HUES6 (cell line): ENCODE measurements at regions not wholly inside any gene's neighbourhood (a gene's known extent, or its start where the extent isn't known, plus 50 kb on each side); places are given as distances from the start of the nearest gene placed in this dataset.
"Not testable (repeated sequence)": the region's sequence is repeated elsewhere in the genome, so short reads cannot be mapped to it uniquely, and the experiment has no call there.

Experiments
- H3K27ac ChIP-seq: 2 replicates; pipeline ENCODE4 v1.7.0; 2013; ENCODE audit warnings: low read depth, mild to moderate bottlenecking, low read length, inconsistent platforms
- H3K27me3 ChIP-seq: 2 replicates; pipeline ENCODE4 v1.6.1; 2013; ENCODE audit warnings: low read length; ENCODE audit not compliant: control insufficient read depth, insufficient read depth
- H3K36me3 ChIP-seq: 2 replicates; pipeline ENCODE4 v1.6.1; 2013; ENCODE audit warnings: low read length; ENCODE audit not compliant: control insufficient read depth, insufficient read depth
- H3K4me1 ChIP-seq: 2 replicates; pipeline ENCODE4 v1.6.1; 2013; ENCODE audit warnings: low read length; ENCODE audit not compliant: control insufficient read depth, insufficient read depth
- H3K4me3 ChIP-seq: 2 replicates; pipeline ENCODE4 v1.5.1; 2013; ENCODE audit warnings: low read depth, low read length
- H3K9ac ChIP-seq: one replicate; pipeline ENCODE4 v1.6.1; 2013; ENCODE audit warnings: mild to moderate bottlenecking, low read length
- H3K9me3 ChIP-seq: 2 replicates; pipeline ENCODE4 v1.6.1; 2013; ENCODE audit warnings: low read depth, low read length; ENCODE audit not compliant: control insufficient read depth, insufficient read depth

- H3K27me3 ChIP-seq, H3K9ac ChIP-seq, H3K27ac ChIP-seq, H3K4me3 ChIP-seq, H3K9me3 ChIP-seq, H3K4me1 ChIP-seq, H3K36me3 ChIP-seq: not testable (repeated sequence)
Observed at GRCh38 chr9:67348562-67349423, 356.4 kb upstream of the SPATA31A3 start.

- H3K4me3 ChIP-seq, H3K36me3 ChIP-seq, H3K27me3 ChIP-seq, H3K9ac ChIP-seq, H3K27ac ChIP-seq, H3K9me3 ChIP-seq, H3K4me1 ChIP-seq: not testable (repeated sequence)
Observed at GRCh38 chr9:67348094-67348493, 355.7 kb upstream of the SPATA31A3 start.

DNA sequence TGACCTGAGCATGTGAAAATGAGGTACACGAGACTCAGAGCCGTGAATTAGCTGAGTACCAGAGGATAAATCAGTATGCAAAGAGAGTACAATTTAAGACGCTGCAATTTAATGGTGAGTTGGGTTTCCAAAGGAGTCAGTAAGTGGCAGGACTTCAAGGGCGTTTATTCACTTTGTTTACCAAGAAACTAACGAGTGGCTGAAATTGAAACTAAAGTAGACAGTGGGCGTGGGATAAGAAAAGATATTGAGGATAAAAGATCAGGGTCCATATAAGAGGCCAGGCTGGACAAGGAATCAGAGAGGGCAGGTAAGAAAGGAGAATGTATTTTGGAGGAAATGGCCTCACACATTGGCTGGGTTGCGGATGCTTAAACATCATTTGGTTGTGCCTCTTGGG lies 346.9 kb upstream of the SPATA31A3 start:
- H3K9me3 ChIP-seq, H3K27me3 ChIP-seq, H3K36me3 ChIP-seq, H3K9ac ChIP-seq, H3K4me3 ChIP-seq, H3K27ac ChIP-seq, H3K4me1 ChIP-seq: not testable (repeated sequence)

DNA sequence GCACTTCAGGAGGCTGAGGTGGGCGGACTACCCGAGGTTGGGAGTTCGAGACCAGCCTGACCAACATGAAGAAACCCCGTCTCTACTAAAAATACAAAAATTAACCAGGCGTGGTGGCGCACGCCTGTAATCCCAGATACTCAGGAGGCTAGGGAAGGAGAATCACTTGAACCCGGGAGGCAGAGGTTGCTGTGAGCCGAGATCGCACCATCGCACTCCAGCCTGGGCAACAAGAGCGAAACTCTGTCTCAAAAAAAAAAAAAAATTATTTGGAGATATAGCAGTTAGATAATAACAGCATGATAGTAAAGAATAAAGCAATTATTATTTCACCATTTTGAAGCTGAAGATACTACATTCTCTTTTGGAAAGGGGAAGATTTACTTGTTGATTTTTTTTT lies 345.9 kb upstream of the SPATA31A3 start:
- not testable (repeated sequence) for H3K36me3 ChIP-seq, H3K27ac ChIP-seq, H3K27me3 ChIP-seq, H3K9ac ChIP-seq, H3K4me3 ChIP-seq, H3K4me1 ChIP-seq, H3K9me3 ChIP-seq

DNA sequence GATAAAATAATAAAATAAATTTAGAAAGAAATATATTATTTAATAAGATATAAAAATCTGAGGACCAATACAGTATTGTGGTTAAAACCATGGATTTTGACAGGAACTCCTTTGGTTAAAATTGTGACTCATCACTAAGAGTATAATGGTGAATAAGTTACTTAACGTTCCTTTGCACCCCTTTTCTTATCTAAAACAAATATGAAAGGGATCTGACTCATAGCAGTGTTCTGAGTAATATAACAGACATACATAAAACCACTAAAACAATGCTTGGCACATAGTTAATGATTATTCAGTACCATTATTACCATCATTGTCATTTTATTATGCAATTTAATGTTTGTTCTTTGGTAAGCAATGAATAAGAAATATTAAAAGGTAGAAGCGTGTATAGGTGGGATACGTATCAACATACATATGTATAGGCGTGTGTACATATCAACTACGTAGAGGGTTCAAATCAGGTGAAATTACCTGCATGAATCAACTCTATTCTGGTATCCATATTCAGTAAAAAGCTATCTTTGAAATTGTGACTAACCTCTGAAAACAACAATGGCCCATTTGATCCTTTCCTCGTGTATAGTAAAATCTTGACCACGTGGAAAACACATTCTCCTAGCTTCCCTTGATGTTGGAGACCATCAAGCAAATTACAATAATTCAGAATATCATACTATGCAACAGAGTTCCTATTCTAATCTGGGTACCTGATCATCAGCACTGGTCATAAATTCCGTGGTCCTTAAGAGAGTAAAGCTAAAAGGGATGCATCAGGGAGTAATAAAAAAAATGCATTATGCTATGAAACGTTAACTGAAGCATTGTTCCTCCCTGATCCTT lies 342.6 kb upstream of the SPATA31A3 start:
- not testable (repeated sequence) for H3K27me3 ChIP-seq, H3K9me3 ChIP-seq, H3K9ac ChIP-seq, H3K4me1 ChIP-seq, H3K4me3 ChIP-seq, H3K27ac ChIP-seq, H3K36me3 ChIP-seq

GRCh38 chr9:67331634-67332033 lies 339.3 kb upstream of the SPATA31A3 start:
- H3K4me3 ChIP-seq, H3K27ac ChIP-seq, H3K9ac ChIP-seq, H3K27me3 ChIP-seq, H3K9me3 ChIP-seq, H3K4me1 ChIP-seq, H3K36me3 ChIP-seq: not testable (repeated sequence)

- H3K9ac ChIP-seq, H3K9me3 ChIP-seq, H3K4me1 ChIP-seq, H3K4me3 ChIP-seq, H3K36me3 ChIP-seq, H3K27ac ChIP-seq, H3K27me3 ChIP-seq: not testable (repeated sequence)
Observed at GRCh38 chr9:67313409-67313808, 321.1 kb upstream of the SPATA31A3 start.

DNA sequence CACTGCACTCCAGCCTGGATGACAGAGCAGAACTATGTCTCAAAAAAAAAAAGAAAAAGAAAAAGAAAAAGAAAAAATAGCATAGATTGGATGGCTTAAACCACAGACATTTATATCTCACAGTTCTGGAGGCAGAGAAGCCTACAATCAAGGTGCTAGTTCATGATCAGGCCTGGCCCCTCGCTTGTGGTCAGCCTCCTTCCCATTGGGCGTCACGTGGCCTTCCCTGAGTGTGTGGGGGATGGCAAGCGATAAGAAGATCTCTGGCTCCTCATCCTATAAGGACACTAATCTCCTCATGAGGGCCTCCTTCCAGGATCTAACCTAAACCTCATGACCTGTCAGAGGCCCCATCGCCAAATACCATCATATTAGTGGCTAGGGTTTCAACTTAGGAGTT lies 320.2 kb upstream of the SPATA31A3 start:
- not testable (repeated sequence) for H3K4me3 ChIP-seq, H3K9me3 ChIP-seq, H3K27ac ChIP-seq, H3K27me3 ChIP-seq, H3K4me1 ChIP-seq, H3K9ac ChIP-seq, H3K36me3 ChIP-seq

DNA sequence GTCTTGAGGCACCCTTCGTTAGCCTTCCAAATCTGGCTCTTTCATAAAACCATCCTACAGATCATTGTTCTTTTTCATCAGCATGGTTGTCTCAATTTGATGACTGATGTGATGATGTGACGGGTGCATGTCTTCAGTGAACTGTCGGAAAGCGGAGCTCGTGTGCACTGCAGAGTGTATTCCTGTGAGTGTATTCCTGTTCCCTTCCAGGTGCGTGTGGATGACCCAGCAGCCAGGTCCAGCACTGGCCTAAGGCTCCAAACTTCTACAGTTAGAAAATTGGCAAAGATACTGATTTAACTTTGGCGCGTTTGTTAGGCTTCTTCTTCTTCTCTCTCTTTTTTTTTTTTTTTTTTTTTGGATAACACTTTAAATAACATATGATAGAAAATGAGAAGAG lies 314.8 kb upstream of the SPATA31A3 start:
- H3K36me3 ChIP-seq, H3K27ac ChIP-seq, H3K27me3 ChIP-seq, H3K9me3 ChIP-seq, H3K4me1 ChIP-seq, H3K4me3 ChIP-seq, H3K9ac ChIP-seq: not testable (repeated sequence)

DNA sequence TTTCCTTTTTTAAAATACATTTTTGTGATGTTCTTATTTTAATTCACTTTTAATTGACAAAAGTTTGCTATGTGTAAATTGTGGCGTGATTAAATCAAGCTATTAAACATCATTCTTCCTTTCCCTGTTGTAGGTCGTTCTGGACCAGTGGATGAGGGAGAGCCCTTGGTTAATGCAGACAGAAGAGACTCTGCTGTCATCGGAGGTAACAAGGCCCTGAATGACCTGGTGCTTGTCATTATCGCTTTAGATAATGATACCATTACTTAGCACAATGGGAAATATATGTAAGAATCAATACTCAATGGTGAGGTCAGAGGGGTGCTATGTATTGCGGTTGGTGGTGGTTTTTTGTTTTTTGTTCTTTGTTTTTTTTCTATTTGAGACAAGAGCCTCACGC lies 296.4 kb upstream of the SPATA31A3 start:
- H3K36me3 ChIP-seq, H3K4me1 ChIP-seq, H3K27ac ChIP-seq, H3K9me3 ChIP-seq, H3K27me3 ChIP-seq, H3K9ac ChIP-seq, H3K4me3 ChIP-seq: not testable (repeated sequence)

GRCh38 chr9:67288117-67288735 lies 295.9 kb upstream of the SPATA31A3 start:
- H3K9ac ChIP-seq, H3K9me3 ChIP-seq: not testable (repeated sequence)

More at GRCh38 chr9:67288117-67288735, 295.9 kb upstream of the SPATA31A3 start:
- H3K27ac ChIP-seq, H3K4me1 ChIP-seq, H3K4me3 ChIP-seq, H3K27me3 ChIP-seq, H3K36me3 ChIP-seq: not testable (repeated sequence)
